ENCODE measurements at regions not wholly inside any gene's neighbourhood (a gene's known extent, or its start where the extent isn't known, plus 50 kb on each side); places are given as distances from the start of the nearest gene placed in this dataset.
"Not testable (repeated sequence)": the region's sequence is repeated elsewhere in the genome, so short reads cannot be mapped to it uniquely, and the experiment has no call there.

DNA sequence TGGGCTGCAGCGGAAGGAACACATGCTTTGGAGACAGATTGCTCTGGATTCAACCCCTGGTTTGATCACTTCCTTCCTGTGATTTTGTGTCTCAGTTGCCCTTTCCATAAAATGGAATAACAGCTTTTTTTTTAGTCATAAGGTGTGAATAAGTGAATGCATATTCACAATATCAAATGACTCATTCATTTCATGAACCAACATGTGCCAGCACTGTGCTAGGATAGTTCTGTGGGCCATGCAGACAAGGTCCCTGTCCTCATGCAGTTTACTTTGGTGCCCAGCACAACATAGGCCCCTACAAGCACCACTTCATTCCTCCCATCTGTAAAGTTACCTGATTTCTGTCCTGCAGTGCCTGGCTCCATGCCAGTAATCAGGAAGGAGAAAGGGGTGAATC, 89.4 kb downstream of the TRIM43 start:
- TF ChIP-seq EZH2 (IDR thresholded peaks at IDR 0.05; ENCODE audit: low read length, missing control alignments), result not testable (repeated sequence)
- TF ChIP-seq, protein P1, sequence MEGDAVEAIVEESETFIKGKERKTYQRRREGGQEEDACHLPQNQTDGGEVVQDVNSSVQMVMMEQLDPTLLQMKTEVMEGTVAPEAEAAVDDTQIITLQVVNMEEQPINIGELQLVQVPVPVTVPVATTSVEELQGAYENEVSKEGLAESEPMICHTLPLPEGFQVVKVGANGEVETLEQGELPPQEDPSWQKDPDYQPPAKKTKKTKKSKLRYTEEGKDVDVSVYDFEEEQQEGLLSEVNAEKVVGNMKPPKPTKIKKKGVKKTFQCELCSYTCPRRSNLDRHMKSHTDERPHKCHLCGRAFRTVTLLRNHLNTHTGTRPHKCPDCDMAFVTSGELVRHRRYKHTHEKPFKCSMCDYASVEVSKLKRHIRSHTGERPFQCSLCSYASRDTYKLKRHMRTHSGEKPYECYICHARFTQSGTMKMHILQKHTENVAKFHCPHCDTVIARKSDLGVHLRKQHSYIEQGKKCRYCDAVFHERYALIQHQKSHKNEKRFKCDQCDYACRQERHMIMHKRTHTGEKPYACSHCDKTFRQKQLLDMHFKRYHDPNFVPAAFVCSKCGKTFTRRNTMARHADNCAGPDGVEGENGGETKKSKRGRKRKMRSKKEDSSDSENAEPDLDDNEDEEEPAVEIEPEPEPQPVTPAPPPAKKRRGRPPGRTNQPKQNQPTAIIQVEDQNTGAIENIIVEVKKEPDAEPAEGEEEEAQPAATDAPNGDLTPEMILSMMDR (conservative IDR thresholded peaks at IDR 0.05 in 1 of 2, IDR thresholded peaks at IDR 0.05 in 1 of 2; ENCODE audit: low read depth in 1 of 2, low read length in 2 of 2), result not testable (repeated sequence)
